Stimulated activated CD4-positive, alpha-beta T cell treated with anti-CD3 and anti-CD28 coated beads, Interleukin-4, amount 100 ng/mL, for 4 hours (primary cell): ENCODE measurements at regions not wholly inside any gene's neighbourhood (a gene's known extent, or its start where the extent isn't known, plus 50 kb on each side); places are given as distances from the start of the nearest gene placed in this dataset.
"Not testable (repeated sequence)": the region's sequence is repeated elsewhere in the genome, so short reads cannot be mapped to it uniquely, and the experiment has no call there.

ENCODE experiments used
- DNase-seq, 2 experiments: peaks; one replicate each; pipeline ENCODE4 v3.0.0-alpha.2; 2020

- DNase-seq = no peak
These were observed 684.6 kb upstream of the MARCKS start for GRCh38 chr6:113172531-113172966.

- no peak for DNase-seq
These were observed 678.8 kb upstream of the MARCKS start for GRCh38 chr6:113178349-113178748.

DNA sequence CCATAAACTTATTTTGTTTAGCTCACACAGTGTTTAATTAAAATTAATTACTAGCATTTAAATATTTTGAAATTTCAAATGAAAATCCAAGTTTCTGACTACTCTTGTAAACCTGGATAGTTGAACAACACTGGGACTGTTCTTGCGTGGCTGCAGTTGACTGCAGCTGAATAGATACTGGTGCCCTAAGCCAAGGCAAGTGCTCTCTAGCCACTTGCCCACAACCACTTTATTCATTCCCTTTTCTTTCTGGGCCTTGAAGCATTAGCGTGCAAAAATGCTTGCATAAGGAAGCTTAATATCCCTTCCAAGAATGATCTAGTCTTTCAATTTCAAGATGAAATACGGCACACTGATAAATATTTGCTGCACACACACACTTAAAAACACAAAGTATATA, 676.0 kb upstream of the MARCKS start:
- no peak for DNase-seq

DNA sequence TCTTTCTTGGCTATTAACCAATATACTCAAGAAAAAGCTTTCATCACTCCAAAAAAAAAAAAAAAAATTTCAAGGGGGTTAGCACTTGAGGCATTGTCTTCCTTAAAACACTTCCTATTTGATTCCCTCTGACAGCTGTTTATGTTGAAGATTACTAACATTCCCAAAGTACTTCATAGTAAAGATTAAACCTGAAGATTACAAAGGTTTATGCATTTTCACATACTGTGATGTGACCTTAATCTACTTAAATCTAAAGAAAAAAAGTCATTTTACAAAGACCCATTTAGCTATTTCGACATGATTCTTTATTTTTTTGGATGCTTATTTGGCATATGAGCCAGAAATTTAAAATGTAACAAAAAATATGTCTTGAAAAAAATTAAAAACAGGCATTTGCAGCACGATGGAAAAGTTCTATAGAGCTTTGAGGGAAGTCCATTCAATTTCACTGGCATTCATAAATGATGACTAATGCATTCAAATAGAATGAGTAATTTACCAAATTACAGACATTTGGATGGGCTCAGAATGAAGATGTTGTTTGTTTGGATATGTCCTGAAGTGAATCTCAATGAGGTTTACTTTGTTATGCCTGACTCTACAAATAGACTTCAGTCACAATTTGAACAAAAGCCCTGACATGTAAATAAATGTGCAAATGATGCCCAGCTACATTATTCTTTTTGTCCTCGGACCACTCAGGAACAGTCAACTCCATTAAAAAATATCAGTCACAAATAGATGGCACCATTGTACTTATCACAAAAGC, 674.6 kb upstream of the MARCKS start:
- DNase-seq = no peak

DNA sequence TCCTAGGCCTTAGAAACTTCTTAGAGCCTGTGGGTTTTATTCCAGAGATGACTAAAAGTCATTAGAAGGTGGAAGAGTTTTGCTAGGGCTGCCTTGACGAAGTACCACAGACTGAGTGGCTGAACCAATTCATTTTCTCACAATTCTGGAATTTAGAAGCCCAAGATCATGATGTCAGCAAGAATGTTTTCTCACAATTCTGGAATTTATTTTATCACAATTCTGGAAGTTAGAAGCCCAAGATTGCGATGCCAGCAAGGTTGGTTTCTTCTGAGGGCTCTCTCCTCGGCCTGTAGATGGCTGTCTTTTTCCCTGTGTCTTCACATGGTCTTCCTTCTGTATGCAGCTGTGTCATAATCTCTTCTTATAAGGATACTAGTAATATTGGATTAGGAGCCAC, 672.9 kb upstream of the MARCKS start:
- DNase-seq = no peak

DNA sequence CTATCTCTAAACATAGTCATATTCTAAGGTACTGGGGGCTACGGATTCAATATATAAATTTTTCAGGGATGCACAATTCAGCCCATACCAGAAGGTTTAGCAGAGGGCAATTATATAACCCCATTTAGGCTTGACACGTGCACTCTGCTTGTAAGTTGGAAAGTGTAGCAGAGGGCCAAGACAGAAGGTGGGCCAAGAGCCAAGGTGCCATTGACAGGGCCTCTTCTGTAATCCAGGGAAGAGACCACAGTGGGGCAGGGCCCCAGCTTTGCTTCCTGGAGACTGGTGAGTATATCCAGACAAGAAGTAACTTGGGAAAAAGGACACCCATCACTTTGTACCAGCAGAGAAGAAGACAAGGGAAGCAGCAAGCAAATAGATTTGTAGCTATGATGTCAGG, 672.4 kb upstream of the MARCKS start:
- DNase-seq = no peak

- no peak for DNase-seq
These were observed 671.8 kb upstream of the MARCKS start for GRCh38 chr6:113185299-113185698.

- DNase-seq = no peak
These were observed 669.5 kb upstream of the MARCKS start for GRCh38 chr6:113187661-113188060.

DNA sequence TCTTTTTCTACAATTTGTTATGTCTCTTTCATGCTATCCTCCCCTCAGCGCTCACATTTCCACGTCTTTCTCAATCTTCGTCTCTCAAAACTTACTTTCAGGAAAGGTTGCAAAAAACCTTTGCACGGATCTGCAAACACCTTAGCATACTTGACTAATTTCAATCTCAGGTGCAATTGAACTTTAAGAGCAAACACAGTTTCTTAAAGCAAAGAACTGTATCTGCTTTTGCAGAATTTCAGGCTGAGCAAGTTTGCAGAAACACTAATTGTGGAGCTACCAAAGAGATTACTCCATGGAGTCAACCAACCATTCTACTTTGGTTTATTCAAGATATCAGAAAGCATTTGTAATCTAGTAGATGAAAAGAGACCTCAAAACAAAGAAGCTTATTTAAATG, 668.2 kb upstream of the MARCKS start:
- no peak for DNase-seq

GRCh38 chr6:113190170-113190569, 667.0 kb upstream of the MARCKS start:
- no peak for DNase-seq

GRCh38 chr6:113194090-113194489, 663.1 kb upstream of the MARCKS start:
- no peak for DNase-seq

GRCh38 chr6:113202852-113203714, 654.1 kb upstream of the MARCKS start:
- DNase-seq = no peak

- DNase-seq = no peak
These were observed 653.4 kb upstream of the MARCKS start for GRCh38 chr6:113203715-113204110.

DNA sequence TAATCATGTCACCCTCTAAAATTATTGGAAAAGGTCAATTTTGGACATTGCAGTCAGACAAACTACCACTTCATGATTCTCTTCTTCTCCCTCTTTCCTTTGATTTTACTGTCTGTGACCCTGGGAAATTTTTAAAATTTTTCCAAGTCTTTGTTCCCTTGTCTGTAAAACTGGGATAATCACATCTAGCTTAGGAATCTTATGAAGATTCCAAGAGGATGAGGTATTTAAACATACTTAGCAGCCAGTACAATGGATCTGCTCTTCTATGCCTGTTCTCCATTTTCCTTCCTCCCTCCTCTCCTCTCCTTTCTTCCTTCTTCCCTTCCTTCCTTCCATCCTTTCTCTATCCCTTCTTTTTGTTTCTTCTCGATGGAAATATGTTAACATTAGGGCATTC, 651.6 kb upstream of the MARCKS start:
- DNase-seq = no peak

- no peak for DNase-seq
These were observed 648.4 kb upstream of the MARCKS start for GRCh38 chr6:113208726-113209125.

GRCh38 chr6:113209315-113209714, 647.8 kb upstream of the MARCKS start:
- DNase-seq = no peak

DNA sequence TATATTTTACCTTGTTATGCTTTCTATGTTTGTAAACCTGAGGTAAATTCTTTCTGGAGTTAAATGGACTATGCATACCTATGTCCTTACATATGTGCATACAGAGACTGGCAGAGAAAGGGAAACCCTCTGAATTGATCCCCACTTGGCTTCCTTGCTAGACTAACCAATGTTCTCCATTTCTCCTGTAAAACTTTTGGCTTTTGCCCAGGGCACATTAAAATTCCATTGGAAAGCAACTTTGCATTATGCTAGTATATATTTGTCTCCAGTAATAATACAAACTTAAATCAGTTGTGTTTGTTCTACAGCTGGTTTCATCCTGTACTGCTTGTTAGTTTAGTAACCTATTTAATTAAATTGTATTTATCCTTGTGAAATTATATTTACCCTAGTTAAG, 646.0 kb upstream of the MARCKS start:
- no peak for DNase-seq

DNA sequence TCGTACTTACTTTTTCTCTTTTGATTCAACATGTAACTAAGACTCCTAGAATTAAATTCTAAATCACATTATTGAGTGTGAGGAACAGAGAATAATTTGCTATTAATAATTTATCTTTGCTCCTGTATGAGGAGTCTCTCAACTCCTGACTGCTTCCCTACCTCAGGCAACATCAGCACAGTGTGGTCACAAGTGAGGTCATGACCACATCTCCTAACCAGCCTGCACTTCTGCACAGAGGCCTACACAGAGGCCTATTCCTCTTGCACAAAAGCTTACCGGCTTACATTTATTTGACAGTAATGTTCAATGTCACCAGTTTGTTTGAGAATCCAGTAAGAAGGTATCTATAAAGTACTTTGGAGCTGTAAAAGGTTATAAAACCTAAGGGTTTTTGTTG, 637.4 kb upstream of the MARCKS start:
- no peak for DNase-seq

DNA sequence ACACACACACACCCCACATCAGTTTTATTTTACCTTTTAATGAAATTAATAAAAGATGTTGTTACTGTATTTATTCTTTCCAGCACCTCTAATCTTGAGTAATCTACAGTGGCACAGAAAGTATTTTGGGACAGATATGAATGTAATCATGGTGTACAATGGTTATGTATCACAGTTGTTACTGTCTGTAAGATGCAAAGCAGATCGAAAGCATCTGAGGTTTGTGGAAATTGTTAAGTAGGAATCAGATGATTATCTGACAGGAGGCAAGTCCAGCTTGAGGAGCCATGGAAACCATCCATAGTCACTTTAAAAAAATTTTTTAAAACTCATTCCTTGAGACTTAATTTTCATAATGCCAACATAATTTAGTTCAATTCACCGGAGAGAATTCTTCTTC, 636.3 kb upstream of the MARCKS start:
- no peak for DNase-seq

GRCh38 chr6:113221850-113222249, 635.3 kb upstream of the MARCKS start:
- DNase-seq = peak in 1 of 2 experiments; percentile 0

- DNase-seq = no peak
These were observed 611.0 kb upstream of the MARCKS start for GRCh38 chr6:113246186-113246585.

- DNase-seq = no peak
These were observed 608.6 kb upstream of the MARCKS start for GRCh38 chr6:113248532-113248931.

- DNase-seq = not testable (repeated sequence)
These were observed 603.0 kb upstream of the MARCKS start for GRCh38 chr6:113254194-113254593.

DNA sequence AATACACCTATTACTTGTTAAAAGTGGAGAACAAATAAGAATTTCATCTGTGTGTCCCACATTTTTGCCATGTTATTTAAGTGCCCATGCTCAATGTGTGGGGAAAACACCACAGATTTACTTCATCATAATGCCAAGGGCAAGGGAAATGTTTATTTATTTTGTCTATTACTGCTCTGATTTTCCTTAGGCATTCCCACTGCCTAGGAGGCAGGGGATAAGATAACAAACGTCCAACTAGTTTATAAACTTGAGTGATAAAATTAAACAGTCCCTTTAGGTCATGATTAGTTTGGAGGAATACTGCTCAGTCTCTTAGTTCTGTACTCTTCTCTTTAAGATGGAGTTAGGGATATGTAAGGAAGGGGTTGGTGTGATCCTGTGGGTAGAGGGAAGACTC, 598.4 kb upstream of the MARCKS start:
- no peak for DNase-seq
